ENCODE measurements at regions not wholly inside any gene's neighbourhood (a gene's known extent, or its start where the extent isn't known, plus 50 kb on each side); places are given as distances from the start of the nearest gene placed in this dataset.
"Not testable (repeated sequence)": the region's sequence is repeated elsewhere in the genome, so short reads cannot be mapped to it uniquely, and the experiment has no call there.

GRCh38 chr11:116343270-116343669, 429.5 kb downstream of the BUD13 start:
- no peak overlapping the region for H3K4me3 ChIP-seq (ENCODE audit: low read depth, low read length)
- TF ChIP-seq CTCF (IDR thresholded peaks at IDR 0.05; ENCODE audit: borderline replicate concordance, insufficient read depth, low read depth, low read length) = no peak

GRCh38 chr11:116342148-116342547, 430.6 kb downstream of the BUD13 start:
- TF ChIP-seq CTCF (IDR thresholded peaks at IDR 0.05; ENCODE audit: borderline replicate concordance, insufficient read depth, low read depth, low read length) = no peak
- no peak overlapping the region for H3K4me3 ChIP-seq (ENCODE audit: low read depth, low read length)

GRCh38 chr11:116339306-116340098, 433.3 kb downstream of the BUD13 start:
- TF ChIP-seq CTCF (IDR thresholded peaks at IDR 0.05; ENCODE audit: borderline replicate concordance, insufficient read depth, low read depth, low read length) = no peak
- no peak overlapping the region for H3K4me3 ChIP-seq (ENCODE audit: low read depth, low read length)

- H3K4me3 ChIP-seq (ENCODE audit: low read depth, low read length) = not testable (repeated sequence)
These were observed 434.3 kb downstream of the BUD13 start for GRCh38 chr11:116338500-116338899.

GRCh38 chr11:116336540-116336939, 436.2 kb downstream of the BUD13 start:
- no peak for TF ChIP-seq CTCF (IDR thresholded peaks at IDR 0.05; ENCODE audit: borderline replicate concordance, insufficient read depth, low read depth, low read length)
- no peak overlapping the region for H3K4me3 ChIP-seq (ENCODE audit: low read depth, low read length)

GRCh38 chr11:116335891-116336290, 436.9 kb downstream of the BUD13 start:
- no peak for TF ChIP-seq CTCF (IDR thresholded peaks at IDR 0.05; ENCODE audit: borderline replicate concordance, insufficient read depth, low read depth, low read length)
- H3K4me3 ChIP-seq (ENCODE audit: low read depth, low read length) = no peak overlapping the region

GRCh38 chr11:116335078-116335477, 437.7 kb downstream of the BUD13 start:
- no peak for TF ChIP-seq CTCF (IDR thresholded peaks at IDR 0.05; ENCODE audit: borderline replicate concordance, insufficient read depth, low read depth, low read length)
- no peak overlapping the region for H3K4me3 ChIP-seq (ENCODE audit: low read depth, low read length)

All from GM12875 (cell line).